ENCODE measurements at regions not wholly inside any gene's neighbourhood (a gene's known extent, or its start where the extent isn't known, plus 50 kb on each side); places are given as distances from the start of the nearest gene placed in this dataset.
A peak's percentile ranks its signal among the peaks of the same experiment; 100 is the strongest.
"Not testable (repeated sequence)": the region's sequence is repeated elsewhere in the genome, so short reads cannot be mapped to it uniquely, and the experiment has no call there.

DNA sequence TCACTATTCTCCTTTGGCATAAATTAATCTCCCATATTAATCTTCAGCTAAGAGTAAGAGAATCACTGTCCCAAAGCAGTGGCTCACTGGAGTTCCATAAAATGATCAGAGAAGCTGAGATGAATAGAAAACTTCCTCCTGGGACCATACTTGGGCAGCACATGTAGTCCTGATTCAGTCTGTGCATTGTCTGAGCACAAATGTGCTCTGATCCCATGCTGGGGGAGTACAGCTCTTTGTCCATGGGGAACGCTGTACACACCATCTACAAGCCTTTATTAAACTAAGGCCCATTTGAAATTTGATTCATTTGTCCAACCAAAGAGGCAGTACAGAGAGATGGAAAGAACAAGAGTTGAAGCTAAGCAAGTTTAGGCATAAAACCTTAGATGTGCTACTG, 147.4 kb upstream of the PGR start:
- H3K27me3 Mint-ChIP-seq, result no peaks in the 10 kb centered on the region

DNA sequence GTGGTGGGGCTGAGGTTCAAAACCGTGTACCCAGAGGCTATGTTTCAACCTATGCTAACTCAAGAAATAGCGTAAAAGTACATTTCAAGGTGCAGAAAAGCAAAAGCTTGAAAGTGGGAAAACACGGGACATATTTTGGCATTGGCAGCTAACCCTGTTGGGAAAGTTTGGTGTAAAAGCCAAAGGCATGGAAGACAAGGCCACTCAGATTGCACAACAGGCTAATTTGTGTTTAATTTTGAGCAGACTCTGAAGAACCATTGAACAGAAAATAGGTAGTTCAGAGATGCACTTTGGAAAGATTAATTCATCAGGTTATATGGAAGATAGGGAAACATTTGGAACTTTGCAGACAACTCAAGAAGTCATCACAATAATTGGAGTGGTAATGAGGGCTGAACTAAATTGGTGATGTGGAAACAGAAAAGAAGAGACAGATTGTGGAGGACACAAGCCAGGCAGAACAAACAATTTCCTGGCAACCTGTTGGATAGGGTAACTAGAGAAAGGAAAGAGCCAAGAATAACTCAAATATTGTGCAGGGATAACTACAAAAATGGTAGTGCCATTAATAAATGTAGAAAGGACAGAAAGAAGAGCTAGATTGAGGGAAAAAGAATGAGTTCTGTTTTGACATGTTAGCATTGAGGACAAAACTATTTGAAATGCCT, 140.5 kb upstream of the PGR start:
- intact Hi-C loops (cut with micrococcal nuclease), result no loop called here
- H3K4me1 Mint-ChIP-seq, result no peaks in the 10 kb centered on the region

More for the DNA sequence above, 147.4 kb upstream of the PGR start:
- intact Hi-C loops (cut with micrococcal nuclease), result no loop called here
- Mint-ChIP-seq H3K27ac (no peak overlapping the region), H3K4me1 (no peaks in the 10 kb centered on the region), H3K4me3 (no peak overlapping the region), H3K9me3 (peaks cover 3% of the 10 kb centered on the region), H3K36me3 (ENCODE audit: low read depth) (no peaks in the 10 kb centered on the region)
- DNase-seq, result no peak

DNA sequence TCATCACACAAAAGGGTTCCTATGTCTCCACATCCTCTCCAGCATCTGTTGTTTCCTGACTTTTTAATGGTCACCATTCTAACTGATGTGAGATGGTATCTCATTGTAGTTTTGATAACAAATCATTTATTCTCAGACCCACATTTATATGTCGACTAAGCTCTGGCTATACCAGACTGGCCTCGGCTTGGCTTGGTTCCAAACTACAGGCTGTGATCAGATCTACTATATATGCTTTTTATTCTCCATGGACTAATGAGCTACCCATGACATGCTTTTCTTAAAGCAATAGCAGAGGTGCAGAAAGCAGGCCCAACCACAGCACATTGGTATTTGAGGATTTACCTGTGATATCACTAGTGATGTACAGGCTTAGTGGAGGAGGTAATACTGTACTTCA, 139.8 kb upstream of the PGR start:
- no peaks in the 10 kb centered on the region for H3K9me3 Mint-ChIP-seq
- no peak overlapping the region for H3K4me3 Mint-ChIP-seq
- H3K36me3 Mint-ChIP-seq (ENCODE audit: low read depth), result no peaks in the 10 kb centered on the region
- intact Hi-C loops (cut with micrococcal nuclease), result no loop called here
- DNase-seq, result no peak
- H3K27ac Mint-ChIP-seq, result no peak overlapping the region
- no peaks in the 10 kb centered on the region for H3K27me3 Mint-ChIP-seq
- H3K4me1 Mint-ChIP-seq, result no peaks in the 10 kb centered on the region

More for the DNA sequence above, 140.5 kb upstream of the PGR start:
- no peaks in the 10 kb centered on the region for H3K27me3 Mint-ChIP-seq
- no peak overlapping the region for H3K4me3 Mint-ChIP-seq
- H3K9me3 Mint-ChIP-seq, result no peaks in the 10 kb centered on the region
- DNase-seq, result no peak
- no peaks in the 10 kb centered on the region for H3K36me3 Mint-ChIP-seq (ENCODE audit: low read depth)
- no peak overlapping the region for H3K27ac Mint-ChIP-seq

DNA sequence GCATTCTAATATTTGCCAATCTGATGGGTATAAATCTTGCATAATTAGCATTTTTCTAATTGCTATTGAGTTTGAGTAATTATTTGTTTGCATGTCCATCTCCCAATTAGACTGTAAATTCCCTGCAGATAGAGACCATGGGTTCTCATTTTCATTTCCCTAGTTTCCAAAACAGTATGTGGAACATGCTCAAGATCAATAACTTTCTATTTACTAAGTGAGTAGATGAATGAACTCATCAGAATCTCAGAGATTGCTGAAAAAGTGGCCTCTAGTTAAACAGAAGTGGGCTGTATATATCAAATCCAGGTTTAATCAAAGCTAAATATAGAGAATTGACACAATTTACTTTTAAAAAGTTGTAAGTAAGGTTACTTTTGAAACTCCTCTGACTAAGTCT, 138.0 kb upstream of the PGR start:
- intact Hi-C loops (cut with micrococcal nuclease), result no loop called here
- H3K27me3 Mint-ChIP-seq, result no peaks in the 10 kb centered on the region
- H3K36me3 Mint-ChIP-seq (ENCODE audit: low read depth), result no peaks in the 10 kb centered on the region
- no peak overlapping the region for H3K4me3 Mint-ChIP-seq
- H3K27ac Mint-ChIP-seq, result no peak overlapping the region
- H3K9me3 Mint-ChIP-seq, result no peaks in the 10 kb centered on the region
- no peaks in the 10 kb centered on the region for H3K4me1 Mint-ChIP-seq
- DNase-seq, result no peak

DNA sequence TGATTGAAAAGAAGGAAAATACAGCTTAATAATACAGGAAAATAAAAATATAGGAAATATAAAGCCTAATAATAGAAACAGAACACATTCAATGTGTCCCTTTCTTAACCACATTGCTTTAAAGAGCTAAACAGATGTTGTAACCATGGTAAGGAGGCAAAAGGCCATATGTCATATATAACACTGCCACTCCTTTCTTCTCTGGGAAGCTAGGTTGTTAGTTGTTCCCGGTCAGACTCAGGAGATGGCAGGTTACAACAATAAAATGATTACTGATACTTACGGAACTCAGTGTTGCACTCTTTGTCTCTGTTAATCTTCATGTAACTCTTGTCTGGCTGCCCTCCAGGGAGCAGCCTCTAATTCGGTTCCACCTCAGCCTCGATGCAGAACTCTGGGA, 134.7 kb upstream of the PGR start:
- Mint-ChIP-seq H3K9me3 (no peaks in the 10 kb centered on the region), H3K27me3 (no peaks in the 10 kb centered on the region), H3K27ac (no peak overlapping the region), H3K36me3 (ENCODE audit: low read depth) (no peaks in the 10 kb centered on the region), H3K4me1 (no peaks in the 10 kb centered on the region), H3K4me3 (no peak overlapping the region)
- no peak for DNase-seq
- intact Hi-C loops (cut with micrococcal nuclease), result no loop called here

DNA sequence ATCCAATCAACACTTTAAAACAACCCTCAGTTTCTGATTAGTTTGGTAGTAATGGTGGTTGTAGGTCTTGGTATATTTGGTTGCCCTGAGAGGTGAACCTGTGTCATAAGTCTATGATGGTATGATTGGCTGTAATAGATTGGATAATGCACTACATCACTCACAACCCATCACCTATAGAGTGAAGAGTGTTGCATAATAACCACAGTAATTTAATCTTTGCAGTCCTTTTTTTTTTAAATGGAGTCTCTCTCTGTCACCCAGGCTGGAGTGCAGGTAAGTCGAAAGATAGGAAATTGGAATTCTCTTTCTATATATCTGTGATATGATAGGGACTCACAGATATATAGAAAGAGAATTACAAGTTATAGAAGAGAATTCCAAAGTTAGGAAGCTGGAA, 133.4 kb upstream of the PGR start:
- Mint-ChIP-seq H3K27ac (no peak overlapping the region), H3K9me3 (no peaks in the 10 kb centered on the region), H3K4me3 (no peak overlapping the region), H3K36me3 (ENCODE audit: low read depth) (no peaks in the 10 kb centered on the region), H3K4me1 (no peaks in the 10 kb centered on the region), H3K27me3 (no peaks in the 10 kb centered on the region)
- DNase-seq, result no peak
- intact Hi-C loops (cut with micrococcal nuclease), result no loop called here

DNA sequence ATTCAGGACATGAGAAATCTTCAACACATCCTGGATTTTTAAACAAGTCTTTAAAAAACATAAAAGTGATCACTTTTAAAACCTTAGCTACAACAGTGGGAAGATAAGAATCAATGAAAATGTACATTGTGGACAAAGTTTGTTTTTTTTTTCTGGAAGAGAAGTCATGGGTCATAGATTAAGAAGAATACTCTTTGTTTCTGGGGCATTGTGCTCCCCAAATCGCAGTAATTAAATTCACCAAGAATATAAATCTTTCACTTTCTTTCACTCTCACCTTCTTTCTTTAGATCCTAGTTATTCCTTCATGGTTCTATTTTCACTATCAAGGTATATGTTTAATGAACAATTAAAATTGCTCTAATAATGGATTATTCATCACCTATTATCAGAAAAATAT, 132.6 kb upstream of the PGR start:
- Mint-ChIP-seq H3K36me3 (ENCODE audit: low read depth) (no peaks in the 10 kb centered on the region), H3K9me3 (no peaks in the 10 kb centered on the region), H3K27me3 (no peaks in the 10 kb centered on the region), H3K27ac (no peak overlapping the region), H3K4me1 (no peaks in the 10 kb centered on the region), H3K4me3 (no peak overlapping the region)
- DNase-seq, result no peak
- intact Hi-C loops (cut with micrococcal nuclease), result no loop called here

DNA sequence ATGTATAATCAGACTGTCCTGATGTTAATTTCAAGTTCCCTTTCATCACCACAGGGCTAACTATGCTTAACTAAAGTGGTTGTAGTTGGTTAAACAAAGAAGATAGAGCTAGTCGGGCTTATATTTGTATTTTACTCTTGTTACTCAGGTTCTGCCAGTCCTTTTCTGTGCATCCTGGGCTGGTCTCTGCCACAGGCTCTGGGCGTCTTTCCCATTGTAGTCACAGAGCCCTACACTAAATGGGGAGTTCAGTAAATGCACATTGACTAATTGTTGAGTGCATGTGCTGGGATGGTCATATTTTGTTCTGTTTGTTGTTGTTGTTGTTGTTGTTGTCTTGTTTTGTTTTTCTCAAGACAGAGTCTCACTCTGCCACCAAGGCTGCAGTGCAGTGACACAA, 125.4 kb upstream of the PGR start:
- no peaks in the 10 kb centered on the region for H3K36me3 Mint-ChIP-seq (ENCODE audit: low read depth)
- no peak overlapping the region for H3K27ac Mint-ChIP-seq
- intact Hi-C loops (cut with micrococcal nuclease), result no loop called here
- H3K9me3 Mint-ChIP-seq, result no peaks in the 10 kb centered on the region
- DNase-seq, result no peak
- H3K27me3 Mint-ChIP-seq, result no peaks in the 10 kb centered on the region
- H3K4me1 Mint-ChIP-seq, result no peaks in the 10 kb centered on the region
- no peak overlapping the region for H3K4me3 Mint-ChIP-seq

DNA sequence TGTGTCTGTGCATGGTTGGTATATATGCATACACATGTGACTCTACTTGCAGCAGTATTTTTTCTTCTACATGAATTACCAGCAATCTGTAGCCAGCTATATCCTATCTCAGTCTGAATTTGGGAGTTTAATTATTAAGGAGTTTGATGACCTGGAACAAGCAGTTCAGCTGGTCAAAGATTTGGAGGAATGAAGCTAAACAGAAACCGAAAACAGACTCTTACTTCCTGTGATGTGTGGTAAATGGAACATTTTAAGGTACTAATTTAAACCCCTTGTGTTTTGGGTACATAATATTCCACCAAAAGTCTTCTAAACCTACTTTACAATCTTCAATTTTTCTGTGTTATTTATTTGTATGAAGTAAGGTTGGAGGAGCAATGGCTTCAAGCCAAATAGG, 124.4 kb upstream of the PGR start:
- DNase-seq, result no peak
- no peak overlapping the region for H3K27ac Mint-ChIP-seq
- no peaks in the 10 kb centered on the region for H3K27me3 Mint-ChIP-seq
- H3K4me3 Mint-ChIP-seq, result no peak overlapping the region
- no peaks in the 10 kb centered on the region for H3K36me3 Mint-ChIP-seq (ENCODE audit: low read depth)
- H3K9me3 Mint-ChIP-seq, result no peaks in the 10 kb centered on the region
- intact Hi-C loops (cut with micrococcal nuclease), result no loop called here
- no peaks in the 10 kb centered on the region for H3K4me1 Mint-ChIP-seq

DNA sequence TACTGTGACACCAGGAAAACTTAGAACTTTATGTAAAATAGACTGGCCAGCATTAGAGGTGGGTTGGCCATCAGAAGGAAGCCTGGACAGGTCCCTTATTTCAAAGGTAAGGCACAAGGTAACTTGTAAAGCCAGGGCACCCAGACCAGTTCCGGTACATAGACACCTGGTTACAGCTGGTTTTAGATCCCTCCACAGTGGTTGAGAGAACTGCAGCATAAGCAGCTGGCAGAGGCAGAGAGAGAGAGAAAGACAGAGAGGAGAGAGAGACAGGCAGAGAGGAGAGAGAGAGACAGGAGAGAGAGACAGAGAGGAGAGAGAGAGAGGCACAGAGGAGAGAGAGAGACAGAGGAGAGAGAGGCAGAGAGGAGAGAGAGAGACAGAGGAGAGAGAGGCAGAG, 116.0 kb upstream of the PGR start:
- H3K27ac Mint-ChIP-seq; intact Hi-C loops (cut with micrococcal nuclease); H3K4me3 Mint-ChIP-seq; H3K4me1 Mint-ChIP-seq; H3K9me3 Mint-ChIP-seq; DNase-seq; H3K27me3 Mint-ChIP-seq; H3K36me3 Mint-ChIP-seq (ENCODE audit: low read depth): not testable (repeated sequence)

DNA sequence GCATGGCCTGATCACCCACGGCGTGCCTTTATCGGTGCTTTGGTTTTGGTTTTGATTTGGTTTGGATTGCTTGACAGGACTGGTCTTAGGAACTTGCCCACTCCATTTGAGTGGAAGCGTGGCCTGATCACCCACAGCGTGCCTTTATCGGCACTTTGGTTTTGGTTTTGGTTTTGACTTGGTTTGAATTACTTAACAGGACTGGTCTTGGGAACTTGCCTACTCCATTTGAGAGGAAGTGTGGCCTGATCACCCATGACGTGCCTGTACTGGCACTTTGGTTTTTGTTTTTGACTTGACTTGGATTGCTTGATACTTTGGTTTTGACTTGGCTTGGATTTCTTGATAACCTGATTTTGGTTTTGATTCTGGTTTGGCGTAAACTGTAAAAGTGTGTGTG, 115.5 kb upstream of the PGR start:
- H3K27ac Mint-ChIP-seq; H3K27me3 Mint-ChIP-seq; intact Hi-C loops (cut with micrococcal nuclease); H3K4me3 Mint-ChIP-seq; DNase-seq; H3K36me3 Mint-ChIP-seq (ENCODE audit: low read depth); H3K4me1 Mint-ChIP-seq; H3K9me3 Mint-ChIP-seq: not testable (repeated sequence)

DNA sequence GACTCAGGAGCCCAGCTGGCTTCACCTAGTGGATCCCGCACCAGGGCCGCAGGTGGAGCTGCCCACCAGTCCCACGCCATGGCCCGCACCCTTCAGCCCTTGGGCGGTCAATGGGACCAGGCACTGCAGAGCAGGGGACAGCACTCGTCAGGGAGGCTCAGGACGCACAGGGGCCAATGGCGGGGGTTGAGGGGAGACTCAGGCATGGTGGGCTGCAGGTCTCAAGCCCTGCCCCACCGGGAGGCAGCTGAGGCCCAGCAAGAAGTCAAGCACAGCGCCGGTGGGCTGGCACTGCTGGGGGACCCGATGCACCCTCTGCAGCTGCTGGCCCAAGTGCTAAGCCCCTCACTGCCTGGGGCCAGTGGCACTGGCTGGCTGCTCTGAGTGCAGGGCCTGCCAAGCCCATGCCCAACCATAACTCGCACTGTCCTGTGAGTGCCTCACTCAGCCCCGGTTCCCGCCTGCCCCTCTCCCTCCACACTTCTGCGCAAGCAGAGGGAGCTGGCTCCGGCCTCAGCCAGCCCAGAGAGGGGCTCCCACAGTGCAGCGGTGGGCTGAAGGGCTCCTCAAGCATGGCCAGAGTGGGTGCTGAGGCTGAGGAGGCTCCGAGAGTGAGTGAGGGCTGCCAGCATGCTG, 111.7 kb upstream of the PGR start:
- Mint-ChIP-seq H3K4me1 (no peaks in the 10 kb centered on the region), H3K27me3 (no peaks in the 10 kb centered on the region), H3K9me3 (peaks cover 5% of the 10 kb centered on the region), H3K27ac (no peak overlapping the region), H3K4me3 (no peak overlapping the region), H3K36me3 (ENCODE audit: low read depth) (no peaks in the 10 kb centered on the region)
- intact Hi-C loops (cut with micrococcal nuclease), result no loop called here
- DNase-seq, result peak; percentile 29

DNA sequence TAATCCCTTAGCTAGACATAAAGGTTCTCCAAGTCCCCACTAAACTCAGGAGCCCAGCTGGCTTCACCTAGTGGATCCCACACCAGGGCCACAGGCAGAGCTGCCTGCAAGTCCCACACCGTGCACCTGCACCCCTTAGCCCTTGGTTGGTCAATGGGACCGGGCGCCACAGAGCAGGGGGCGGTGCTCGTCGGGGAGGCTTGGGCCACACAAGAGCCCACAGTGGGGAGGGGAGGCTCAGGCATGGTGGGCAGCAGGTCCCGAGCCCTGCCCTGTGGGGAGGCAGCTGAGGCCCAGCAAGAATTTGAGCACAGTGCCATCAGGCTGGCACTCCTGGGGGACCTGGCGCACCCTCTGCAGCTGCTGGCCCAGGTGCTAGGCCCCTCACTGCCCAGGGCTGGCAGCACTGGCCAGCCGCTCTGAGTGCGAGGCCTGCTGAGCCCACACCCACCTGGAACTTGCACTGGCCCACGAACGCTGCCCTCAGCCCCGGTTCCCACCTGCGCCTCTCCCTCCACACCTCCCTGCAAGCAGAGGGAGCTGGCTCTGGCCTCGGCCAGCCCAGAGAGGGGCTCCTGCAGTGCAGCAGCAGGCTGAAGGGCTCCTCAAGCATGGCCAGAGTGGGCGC, 101.7 kb upstream of the PGR start:
- H3K4me3 Mint-ChIP-seq, result not testable (repeated sequence)

DNA sequence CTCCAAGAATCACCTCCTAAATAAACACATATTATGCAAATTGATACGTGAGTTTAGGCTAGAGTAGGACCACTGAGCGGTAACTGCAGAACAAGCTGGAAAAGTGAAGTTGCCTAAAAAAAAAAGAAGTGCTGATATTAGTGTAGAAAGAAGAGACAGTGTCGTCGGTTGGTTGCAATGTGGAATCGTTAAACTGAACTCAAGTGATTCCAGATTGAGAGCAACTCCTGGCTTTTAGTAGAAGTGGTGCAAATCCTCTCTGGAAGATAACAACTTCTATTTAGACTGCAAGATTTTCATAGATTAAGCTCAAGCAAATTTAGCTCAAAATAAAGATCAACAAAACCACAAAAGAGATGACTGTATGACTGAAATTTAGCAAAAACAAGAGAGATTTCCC, 97.0 kb upstream of the PGR start:
- H3K36me3 Mint-ChIP-seq (ENCODE audit: low read depth), result no peaks in the 10 kb centered on the region
- H3K4me3 Mint-ChIP-seq, result no peak overlapping the region
- no peak for DNase-seq
- no peak overlapping the region for H3K27ac Mint-ChIP-seq
- H3K4me1 Mint-ChIP-seq, result no peaks in the 10 kb centered on the region
- peaks cover 11% of the 10 kb centered on the region for H3K9me3 Mint-ChIP-seq
- intact Hi-C loops (cut with micrococcal nuclease), result no loop called here
- no peaks in the 10 kb centered on the region for H3K27me3 Mint-ChIP-seq

More for the DNA sequence above, 101.7 kb upstream of the PGR start:
- intact Hi-C loops (cut with micrococcal nuclease); H3K27me3 Mint-ChIP-seq; H3K36me3 Mint-ChIP-seq (ENCODE audit: low read depth); H3K27ac Mint-ChIP-seq; H3K4me1 Mint-ChIP-seq: not testable (repeated sequence)
- peak; percentile 23 for DNase-seq
- H3K9me3 Mint-ChIP-seq, result peaks cover 14% of the 10 kb centered on the region

DNA sequence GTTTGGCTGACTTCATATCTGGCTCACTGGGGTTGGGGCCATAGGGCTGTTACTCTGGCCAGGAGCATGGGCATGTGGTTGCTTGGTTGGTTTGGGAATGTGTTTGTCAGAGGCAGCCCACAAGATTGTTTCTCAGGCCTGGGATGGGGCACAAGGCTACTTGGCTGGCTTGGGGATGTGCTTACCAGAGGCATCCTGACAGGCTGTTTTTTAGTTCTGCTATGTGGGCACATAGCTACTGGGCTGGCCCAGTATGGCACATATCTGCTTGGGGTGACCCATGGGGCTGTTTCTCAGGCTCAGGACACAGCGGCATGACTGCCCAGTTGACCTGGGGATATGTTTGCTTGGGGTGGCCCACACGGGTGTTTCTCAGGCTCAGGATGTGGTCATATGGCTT, 94.6 kb upstream of the PGR start:
- no peak overlapping the region for H3K27ac Mint-ChIP-seq
- H3K27me3 Mint-ChIP-seq, result no peaks in the 10 kb centered on the region
- H3K4me1 Mint-ChIP-seq, result no peaks in the 10 kb centered on the region
- no peak overlapping the region for H3K4me3 Mint-ChIP-seq
- intact Hi-C loops (cut with micrococcal nuclease), result no loop called here
- H3K9me3 Mint-ChIP-seq, result peaks cover 21% of the 10 kb centered on the region
- no peak for DNase-seq
- no peaks in the 10 kb centered on the region for H3K36me3 Mint-ChIP-seq (ENCODE audit: low read depth)

All from activated CD4-positive, alpha-beta T cell treated with anti-CD3 and anti-CD28 coated beads, Interleukin-2, amount 10 ng/mL, durations not matched to agents 24 days and 14 days (primary cell).